GM21526 (cell line): ENCODE measurements at regions not wholly inside any gene's neighbourhood (a gene's known extent, or its start where the extent isn't known, plus 50 kb on each side); places are given as distances from the start of the nearest gene placed in this dataset.
"Not testable (repeated sequence)": the region's sequence is repeated elsewhere in the genome, so short reads cannot be mapped to it uniquely, and the experiment has no call there.

ENCODE experiments used
- ATAC-seq: cut with Tn5 transposase; IDR thresholded peaks from one replicate; pipeline ENCODE4 v1.9.1; 2021; ENCODE audit warnings: moderate library complexity; ENCODE audit not compliant: unreplicated experiment, low FRiP score

- ATAC-seq: no peak
These were observed 746.7 kb upstream of the USP15 start for GRCh38 chr12:61513499-61513898.

DNA sequence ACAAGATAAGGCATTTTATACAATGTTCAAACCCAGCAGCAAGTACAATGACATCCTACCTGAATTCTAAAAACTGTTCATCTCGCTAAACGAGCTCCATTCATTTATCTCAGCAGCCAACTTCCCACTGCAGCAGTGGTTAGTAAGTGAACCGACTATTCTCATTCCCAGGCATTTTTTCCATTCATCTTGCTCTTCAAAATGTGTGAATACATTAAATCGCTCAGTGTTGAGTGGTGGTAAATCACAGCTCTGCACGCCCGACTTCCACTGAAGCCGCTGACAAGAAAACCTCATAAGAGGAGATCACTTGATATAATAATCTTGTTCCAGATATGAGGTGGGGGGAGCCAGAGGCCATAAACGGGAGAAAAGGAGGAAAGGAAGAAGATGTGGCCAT, 746.2 kb upstream of the USP15 start:
- no peak for ATAC-seq

DNA sequence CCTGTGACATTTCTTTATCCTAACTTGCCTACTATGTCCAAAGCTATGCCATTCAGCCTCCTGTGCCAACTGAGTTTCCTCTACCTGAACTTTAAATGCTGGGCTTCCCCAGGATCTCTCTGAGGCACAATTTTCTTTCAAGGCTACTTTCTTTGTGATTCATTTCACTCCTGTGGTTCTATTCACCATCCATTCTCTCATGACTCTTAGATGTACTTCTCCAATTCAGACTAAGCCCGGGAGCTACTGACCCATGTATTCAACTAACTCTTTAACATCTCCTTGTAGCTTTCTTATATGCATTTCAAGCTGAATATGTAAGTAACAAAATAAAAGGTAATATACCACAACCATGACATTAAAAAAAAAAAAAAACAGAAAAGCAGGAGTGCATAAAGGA, 738.9 kb upstream of the USP15 start:
- ATAC-seq: no peak

DNA sequence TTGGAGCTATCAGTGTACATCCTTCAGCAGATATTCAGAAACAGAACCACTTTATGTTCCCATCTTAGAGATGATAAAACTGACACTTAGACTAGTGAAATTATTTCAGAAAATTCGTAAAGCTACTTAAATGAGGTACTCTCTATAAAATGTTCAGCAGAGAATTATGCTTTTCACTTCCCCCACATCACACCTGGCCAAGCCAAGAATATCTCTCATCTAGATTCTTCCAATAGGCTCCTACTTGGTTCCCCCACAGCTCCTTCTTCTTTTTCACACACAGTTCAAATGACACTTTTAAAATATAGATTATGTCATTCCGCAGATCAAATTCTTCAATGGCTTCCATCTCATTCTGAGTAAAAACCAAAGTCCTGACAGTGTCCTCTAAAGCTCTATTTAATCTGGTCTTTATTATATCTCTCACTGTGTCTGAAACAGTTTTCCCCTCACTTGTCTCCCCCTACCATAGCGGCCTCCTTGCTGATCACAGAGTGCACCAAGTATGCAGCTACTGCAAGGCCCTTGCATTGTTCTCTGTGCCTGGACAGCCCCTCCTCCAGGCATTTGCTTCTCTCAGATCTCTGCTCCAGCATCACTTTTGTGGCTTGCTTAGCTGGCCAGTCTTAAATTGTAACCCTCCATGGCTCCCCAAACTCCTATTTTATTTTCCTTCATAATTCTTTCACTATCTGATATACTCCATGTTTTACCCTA, 736.8 kb upstream of the USP15 start:
- no peak for ATAC-seq

DNA sequence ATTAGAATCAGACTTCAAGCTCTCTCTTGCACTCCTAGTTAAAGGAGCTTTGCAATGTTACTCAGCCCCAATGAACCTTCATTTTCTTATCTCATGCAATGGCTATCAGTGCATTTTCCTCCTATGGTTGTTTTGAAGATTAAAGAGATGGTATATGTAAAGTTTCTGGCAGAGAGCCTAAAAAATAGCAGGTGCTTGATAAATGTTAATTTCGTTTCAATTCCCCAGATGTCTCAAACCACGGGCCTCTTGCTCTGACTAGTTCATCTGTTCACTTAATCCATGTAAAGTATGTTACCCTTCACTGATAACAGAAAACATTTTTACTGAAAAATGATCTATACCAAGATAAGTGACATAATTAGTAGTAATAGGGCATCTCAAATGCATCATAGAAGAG, 735.4 kb upstream of the USP15 start:
- no peak for ATAC-seq

DNA sequence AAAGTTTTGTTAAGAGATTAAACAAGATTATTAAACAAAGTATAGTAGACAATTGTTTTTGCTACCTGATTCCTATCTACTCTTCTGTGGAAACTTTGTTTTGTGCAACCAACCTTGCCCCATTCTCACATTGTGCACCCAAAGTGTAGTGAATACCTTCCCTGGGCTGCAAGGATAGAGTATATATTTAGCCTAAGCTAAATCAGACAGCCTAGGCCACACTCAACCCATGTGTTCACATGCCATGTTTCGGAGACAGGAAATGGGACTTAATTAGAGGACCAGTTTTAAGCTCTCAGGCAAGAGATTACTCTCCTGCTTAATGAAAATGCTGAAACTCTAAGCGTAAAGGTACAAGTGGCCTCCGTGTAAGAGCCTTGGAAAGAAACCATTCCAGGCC, 734.9 kb upstream of the USP15 start:
- no peak for ATAC-seq

- no peak for ATAC-seq
These were observed 729.7 kb upstream of the USP15 start for GRCh38 chr12:61530456-61530855.

- ATAC-seq: no peak
These were observed 729.0 kb upstream of the USP15 start for GRCh38 chr12:61531195-61531594.

- no peak for ATAC-seq
These were observed 724.1 kb upstream of the USP15 start for GRCh38 chr12:61536117-61536516.

GRCh38 chr12:61536525-61536924, 723.7 kb upstream of the USP15 start:
- no peak for ATAC-seq

- no peak for ATAC-seq
These were observed 721.3 kb upstream of the USP15 start for GRCh38 chr12:61538951-61539350.

DNA sequence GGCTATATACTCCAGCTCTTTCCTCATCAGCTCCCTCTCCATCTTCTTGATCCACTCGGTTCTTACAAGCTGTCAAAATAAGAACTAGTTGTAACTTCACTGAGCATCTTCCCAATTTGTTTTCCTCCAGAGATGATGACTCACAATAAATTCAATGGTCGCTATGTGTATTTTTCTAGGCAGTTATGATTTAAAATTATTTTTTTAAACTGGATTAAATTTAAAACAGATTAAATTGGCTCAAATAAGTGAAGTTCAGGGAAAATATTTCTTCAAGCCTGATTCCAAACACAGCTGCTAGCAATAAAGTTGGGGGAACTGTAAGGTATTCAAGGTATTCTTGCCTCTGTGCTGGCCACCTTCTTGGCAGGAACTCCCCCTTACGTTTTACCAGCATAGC, 717.7 kb upstream of the USP15 start:
- ATAC-seq: no peak

- ATAC-seq: no peak
These were observed 713.9 kb upstream of the USP15 start for GRCh38 chr12:61546296-61546695.

DNA sequence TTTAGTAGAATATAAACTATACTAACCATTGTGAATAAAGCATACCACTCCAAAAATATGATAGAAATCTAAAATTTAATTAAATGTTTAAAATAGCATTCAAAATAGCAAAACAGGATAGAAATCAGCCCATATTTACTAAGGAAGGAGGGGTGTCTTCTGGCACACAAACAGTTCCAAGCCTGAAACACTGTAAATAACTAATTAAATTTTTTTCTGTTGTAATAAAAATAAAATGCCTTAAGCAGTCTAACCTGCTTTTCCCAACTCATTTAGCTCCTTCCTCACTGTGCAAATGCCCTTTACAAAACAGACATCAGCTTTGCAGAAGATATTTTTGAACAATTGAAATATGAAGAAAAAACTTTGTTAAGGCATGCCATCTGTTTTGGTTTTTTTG, 707.1 kb upstream of the USP15 start:
- no peak for ATAC-seq

DNA sequence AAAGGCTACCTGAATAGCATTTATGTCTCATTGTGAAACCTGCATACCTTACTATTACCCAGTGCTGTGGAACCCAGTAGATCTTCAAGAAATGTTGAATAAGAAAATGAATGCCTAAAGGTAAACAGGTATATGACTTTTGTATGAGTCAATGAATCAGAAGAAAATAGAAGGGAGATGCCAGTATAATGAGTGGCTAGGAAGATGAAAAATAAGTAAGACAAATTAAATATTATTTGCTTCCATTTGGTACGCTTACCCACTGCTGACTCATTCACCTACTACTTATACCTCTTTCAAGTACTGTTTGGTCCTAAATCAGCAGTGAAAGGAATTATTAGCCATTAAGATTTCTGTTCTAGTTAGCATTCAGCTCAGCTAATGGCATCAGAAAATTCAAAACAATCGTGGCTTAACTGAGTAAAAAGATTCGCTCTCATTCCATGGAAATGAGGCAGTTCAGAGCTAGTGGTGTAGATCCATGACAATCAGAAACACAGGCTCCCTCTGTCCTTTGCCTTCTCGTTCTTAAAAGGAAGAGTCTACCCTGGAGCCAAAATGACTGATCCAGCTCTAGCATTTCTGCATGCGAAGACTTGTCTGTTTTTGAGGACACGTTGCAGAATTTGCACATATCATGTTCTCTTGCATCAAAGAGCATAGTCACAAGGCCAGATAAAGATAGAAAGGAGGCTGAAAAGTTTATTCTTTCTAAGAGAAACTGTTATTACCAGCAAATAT, 705.8 kb upstream of the USP15 start:
- no peak for ATAC-seq

DNA sequence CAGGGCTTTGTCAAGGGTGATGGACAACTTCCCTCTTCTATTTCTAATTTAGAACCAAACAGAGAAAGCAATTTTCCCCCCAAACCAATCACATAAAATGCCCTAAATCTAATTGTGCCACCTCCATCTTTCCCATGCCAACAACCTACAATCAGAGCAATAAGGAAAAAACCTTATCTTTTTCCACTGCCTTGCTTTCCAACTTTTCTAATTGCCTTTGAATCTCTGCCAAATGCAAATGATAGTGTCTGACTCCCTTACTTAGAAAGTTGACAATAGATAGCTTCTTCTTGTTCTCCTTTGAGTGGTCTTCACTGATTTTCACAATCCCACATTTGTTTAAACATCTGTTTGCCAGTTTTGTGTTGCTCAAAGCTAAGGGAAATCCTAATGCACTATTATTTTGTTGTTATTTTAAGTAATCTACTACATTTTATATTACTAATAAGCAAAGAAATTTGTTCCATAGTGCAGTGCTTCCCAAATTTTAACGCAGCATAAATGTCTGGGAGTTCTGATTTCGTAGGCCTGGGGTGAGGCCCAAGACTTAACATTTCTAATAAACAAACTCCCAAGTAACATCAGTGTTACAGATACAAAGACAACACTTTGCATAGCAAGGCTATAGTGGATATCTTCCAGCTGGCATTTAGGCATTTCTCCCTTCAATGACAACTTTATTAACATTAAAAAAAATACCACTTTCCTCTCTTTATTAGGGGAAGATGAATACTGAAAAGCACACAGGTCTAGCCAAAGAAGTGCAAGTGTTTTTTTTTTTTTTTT, 696.3 kb upstream of the USP15 start:
- ATAC-seq: no peak

GRCh38 chr12:61564466-61564865, 695.7 kb upstream of the USP15 start:
- no peak for ATAC-seq

DNA sequence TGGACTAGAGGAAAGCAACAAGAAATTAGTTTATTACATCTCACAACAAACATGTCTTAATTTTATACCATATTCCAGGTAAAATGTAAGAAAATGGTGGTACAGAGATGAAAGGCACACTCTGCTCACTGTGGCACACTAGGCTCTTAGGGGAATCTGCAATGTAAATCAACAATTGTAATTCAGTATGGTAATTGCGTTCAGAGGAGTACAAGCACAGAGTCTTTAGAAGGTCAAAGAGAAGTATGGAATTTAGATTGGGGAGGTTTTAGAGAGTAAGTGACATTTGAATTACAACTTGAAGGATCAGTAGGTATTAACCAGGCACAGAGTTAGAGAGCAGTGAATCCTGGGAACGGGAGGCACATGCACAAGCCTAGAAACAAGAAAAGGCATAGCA, 694.0 kb upstream of the USP15 start:
- no peak for ATAC-seq

DNA sequence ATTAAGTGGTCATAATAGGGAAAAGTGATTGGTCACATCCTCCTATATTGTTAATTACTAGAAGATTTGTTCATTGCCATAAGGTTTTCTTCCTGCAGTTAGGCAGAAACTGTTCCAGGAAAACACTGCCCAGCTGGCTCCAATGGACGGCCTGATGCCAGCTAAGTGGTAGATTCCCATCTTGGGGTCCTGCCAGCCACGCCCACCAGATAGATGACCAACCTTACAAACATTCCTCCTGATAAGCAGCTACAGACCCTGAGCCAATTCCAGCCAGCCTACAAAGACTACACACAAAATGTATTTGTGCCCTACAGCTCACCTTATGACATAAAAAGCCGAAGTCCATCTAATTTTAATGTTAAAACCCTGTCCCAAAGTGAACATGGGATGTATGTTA, 685.9 kb upstream of the USP15 start:
- ATAC-seq: no peak

DNA sequence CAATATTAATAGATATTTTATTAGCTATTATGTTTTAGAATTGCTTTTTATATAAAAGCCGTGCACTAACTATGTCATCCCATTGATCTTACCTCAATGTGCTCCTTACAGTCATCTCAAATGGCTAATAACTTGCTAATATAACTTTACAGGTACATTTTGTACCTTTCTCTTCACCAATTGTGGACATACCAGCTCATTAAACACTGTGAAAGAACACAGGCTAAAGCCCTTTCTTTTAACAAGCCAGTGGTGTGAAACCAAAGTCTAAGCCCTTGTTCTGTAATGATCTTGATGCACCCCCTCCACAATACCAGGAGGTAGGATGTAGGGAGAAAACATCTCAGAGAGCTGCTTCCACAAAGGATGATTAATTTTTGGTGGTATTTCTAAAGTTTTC, 675.3 kb upstream of the USP15 start:
- no peak for ATAC-seq

DNA sequence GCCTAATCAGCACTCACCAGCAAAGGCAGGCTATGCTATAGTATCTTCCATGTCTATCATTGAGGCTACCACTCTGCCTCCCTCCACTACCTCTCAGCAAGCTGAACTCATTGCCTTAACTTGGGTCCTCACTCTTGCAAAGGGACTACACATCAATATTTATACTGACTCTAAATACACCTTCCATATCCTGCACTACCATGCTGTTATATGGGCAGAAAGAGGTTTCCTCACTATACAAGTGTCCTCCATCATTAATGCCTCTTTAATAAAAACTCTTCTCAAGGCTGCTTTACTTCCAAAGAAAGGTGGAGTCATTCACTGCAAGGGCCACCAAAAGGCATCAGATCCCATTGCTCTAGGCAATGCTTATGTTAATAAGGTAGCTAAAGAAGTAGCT, 669.3 kb upstream of the USP15 start:
- ATAC-seq: not testable (repeated sequence)

- ATAC-seq: no peak
These were observed 650.1 kb upstream of the USP15 start for GRCh38 chr12:61610143-61610542.
